G401.6 (cell line): ENCODE measurements at regions not wholly inside any gene's neighbourhood (a gene's known extent, or its start where the extent isn't known, plus 50 kb on each side); places are given as distances from the start of the nearest gene placed in this dataset.
A peak's percentile ranks its signal among the peaks of the same experiment; 100 is the strongest.

ENCODE experiments used
- FAIRE-seq: peaks from 2 replicates; lab custom pipeline; 2012; peaks lifted over from hg19 to GRCh38; lab: Jason Lieb, UNC

DNA sequence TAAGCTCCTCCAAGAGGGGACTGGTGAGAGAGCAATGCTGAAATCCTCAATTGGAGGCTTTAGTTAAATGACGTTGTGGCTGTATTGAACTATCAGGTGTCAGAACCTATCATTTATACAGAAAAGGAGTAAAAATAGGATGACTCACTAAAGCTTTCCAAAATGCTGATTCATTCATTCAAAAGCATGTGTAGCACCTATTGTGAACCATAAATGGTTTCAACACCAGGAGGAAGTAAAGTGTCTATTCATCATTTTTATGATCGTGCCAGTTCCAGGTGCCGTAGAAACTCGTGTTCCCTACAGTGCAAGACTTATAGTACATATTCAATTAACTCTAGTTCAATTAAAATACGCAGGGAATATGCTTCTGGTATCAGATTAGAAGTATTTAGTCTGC lies 66.5 kb upstream of the ARRDC4 start:
- no peak for FAIRE-seq

DNA sequence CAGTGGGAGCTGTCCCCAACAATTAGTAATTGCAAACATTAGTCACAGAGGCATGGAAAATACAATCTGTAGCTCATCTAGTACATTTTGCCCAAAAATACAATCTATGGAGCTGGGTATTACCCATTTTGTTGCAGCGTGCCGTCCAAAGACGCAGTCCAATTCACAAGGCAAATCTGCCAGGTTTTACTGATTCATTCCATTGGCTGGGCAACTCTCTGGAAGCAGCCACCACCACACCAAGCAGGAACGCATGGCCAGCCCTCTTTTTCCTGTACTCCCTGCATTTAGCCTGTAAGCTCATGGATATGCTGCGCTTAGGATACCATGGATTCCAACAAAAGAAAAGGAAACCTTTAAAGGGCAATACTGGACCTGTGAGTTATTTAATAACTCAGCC lies 60.5 kb upstream of the ARRDC4 start:
- FAIRE-seq, result no peak

DNA sequence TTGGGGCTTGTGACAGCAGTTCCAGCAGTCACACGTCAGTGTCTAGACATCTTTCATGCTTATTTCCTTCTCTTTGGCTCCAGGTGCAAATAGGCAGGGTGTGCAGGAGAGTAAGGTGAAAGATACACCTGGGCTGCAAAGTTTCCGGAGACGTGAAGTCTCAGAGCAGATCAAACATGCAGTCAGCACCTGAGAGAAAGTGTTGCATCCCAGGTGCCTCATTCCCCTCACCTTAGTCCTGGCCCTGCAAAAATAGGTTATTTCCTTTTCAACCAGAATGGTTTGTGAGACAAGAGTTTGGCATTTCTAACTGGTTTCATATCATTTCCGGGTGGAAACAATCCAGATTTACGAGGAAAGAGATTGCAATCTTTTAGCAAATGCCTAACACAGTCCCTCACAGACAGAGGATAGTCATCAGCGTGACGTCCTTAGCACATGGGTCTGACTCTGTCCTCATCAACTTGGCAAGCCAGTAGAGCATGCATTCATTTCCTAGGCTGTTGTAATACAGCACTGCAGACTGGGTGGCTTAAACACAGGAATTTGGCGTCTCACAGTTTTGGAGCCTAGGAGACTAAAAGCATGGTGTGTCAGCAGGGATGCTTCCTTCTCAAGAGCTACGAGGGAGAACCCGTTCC lies 58.2 kb upstream of the ARRDC4 start:
- peak; percentile 99 for FAIRE-seq

DNA sequence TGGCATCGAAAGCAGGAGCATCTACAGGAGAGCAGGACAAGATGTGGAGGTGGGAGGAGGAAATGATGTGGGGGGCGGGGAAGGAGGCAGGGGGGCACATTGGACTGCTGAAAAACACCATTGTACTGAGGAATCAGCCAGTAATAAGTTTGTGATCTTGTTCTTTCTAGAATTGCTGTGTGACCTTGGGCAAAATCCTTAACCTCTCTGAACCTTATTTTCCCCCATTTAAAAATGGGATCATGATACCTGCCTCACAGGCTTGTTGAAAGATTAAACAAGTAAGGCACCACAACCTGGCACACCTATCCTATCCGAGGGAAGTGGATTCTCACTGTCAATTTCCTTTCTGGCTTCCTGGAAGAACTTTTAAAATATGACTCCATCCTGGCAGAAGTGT lies 56.9 kb upstream of the ARRDC4 start:
- FAIRE-seq, result no peak

DNA sequence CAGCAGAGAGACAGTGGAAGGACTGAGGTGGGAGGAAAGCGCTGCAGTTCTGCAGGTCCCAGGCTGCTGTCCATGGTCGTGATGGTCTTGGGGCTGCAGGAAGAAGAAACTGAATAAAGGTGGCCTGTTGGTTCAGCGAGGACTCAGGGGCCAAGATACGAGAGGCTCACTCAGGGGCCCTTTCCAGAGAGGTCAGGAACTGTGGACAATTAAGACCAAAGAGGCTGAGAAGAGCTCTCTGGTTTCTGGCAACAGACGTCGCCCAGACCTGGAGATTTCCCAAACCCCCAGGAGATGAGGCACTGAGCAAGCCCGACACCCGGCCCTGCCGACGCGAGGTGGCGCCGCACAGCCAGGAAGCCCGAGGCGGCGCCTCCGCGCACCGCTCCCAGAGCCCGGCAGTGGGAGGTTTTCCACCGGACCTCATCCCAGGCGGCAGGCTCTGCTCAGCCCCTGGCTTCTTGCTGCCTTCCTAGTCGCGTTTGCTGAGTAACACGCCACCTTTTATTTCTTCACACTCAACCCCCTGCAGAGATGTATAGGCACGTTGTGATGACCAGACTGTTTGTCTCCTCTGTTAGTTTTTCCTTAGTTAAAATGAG lies 56.4 kb upstream of the ARRDC4 start:
- no peak for FAIRE-seq

DNA sequence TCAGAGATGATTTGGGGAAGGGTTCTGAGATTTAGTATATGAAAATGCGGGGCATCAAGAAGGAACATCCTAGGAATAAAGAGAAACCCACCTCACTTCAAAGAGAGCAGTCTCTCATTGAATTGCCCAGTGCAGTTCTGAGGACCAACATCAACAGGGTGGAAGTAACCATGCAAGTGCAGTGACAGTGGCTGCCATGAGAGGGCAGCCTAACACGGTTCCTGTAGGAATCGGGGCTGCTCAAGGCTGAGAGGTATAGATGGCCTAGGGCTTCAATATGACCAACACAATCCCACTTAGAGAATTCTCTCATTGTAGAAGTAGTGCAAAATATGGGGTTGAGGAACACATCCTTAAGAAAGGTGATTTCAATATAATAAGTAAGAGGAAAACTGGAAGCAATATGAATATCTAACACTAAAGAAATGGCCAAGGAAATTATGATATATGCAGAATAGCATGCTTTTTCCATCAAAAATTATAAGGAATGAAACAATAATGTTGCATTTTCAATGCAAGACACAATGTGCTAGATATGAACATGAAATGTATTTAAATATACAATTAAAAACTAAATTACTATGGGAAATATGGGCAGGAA lies 51.1 kb upstream of the ARRDC4 start:
- peak; percentile 56 for FAIRE-seq
